IPS-NIHi7 (cell line): ENCODE measurements at regions not wholly inside any gene's neighbourhood (a gene's known extent, or its start where the extent isn't known, plus 50 kb on each side); places are given as distances from the start of the nearest gene placed in this dataset.
"Not testable (repeated sequence)": the region's sequence is repeated elsewhere in the genome, so short reads cannot be mapped to it uniquely, and the experiment has no call there.

ENCODE experiments used
- DNase-seq: peaks from one replicate; pipeline ENCODE4 v3.0.0; 2012; ENCODE audit warnings: mixed read lengths; ENCODE audit errors: extremely low spot score

DNA sequence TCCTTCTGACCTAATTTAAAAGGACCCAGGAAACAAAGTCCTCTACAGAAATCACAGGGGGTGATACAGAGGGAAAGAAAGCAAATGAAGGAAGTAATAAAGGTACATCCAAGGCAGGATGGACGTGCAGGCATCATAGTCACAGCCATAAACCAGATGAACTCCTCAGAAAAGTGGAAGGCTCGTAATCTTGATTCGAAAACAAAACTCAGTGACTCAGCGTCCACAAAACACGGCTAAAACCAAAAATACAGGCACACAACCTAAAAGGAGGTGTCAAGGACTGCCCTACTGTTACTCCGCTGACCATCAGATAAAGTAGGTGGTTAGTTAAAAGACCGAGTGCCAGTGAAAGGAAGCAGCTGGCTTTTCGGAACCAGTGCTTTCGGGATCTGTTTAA is 81.5 kb downstream of the TRIM69 start:
- DNase-seq, result not testable (repeated sequence)

DNA sequence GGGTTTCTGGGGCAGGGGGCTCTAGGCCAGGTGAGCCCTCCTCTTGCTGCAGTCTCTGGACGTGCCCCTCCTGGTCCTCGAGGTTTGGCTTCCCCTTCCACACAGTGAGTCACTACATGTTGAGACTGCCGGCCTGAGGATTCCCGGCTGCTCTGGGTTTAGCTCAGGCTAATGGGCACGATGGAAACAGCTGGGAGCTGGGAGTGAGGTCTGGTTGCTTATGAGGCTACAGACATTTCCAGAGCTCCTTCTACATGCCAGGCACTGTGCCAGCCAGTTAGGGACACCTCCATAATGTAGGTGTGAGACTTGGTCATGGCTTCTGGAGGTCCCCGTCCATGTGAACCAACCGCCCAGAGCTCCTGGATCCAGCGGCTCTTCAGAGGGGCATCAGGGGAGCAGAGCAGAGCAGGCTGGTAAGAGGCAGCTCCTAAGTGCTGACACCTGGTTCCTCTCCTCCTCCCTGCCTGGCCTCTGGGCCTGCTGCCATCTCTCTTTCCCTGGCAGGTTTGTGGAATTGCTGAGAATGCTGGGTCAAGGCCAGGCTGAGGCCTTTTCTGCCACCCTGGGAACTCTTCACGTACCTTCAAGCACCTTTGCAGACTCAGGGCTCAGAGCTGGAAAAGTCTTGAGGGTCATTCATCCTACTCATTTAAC is 83.1 kb downstream of the TRIM69 start:
- not testable (repeated sequence) for DNase-seq

DNA sequence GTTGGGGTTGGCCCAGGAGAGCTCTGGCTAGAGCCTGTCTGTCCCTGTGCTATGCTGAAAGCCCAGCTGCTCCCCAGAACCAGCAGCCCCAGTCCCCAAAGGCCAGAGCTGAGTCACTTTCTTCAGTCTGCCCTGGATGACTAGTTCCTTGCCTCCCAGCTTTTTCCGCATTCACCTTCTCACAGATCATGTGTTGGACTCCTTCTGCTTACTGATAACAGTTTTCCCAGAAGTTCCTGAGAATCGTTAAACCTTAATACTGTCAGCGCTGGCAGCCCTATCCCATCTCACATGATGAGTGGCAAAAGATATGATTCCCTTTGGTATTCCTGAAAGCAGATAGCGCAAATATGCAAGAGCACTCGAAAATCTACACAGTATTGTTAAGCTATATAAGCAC is 84.2 kb downstream of the TRIM69 start:
- DNase-seq, result not testable (repeated sequence)

GRCh38 chr15:44820967-44821366 is 84.6 kb downstream of the TRIM69 start:
- not testable (repeated sequence) for DNase-seq

DNA sequence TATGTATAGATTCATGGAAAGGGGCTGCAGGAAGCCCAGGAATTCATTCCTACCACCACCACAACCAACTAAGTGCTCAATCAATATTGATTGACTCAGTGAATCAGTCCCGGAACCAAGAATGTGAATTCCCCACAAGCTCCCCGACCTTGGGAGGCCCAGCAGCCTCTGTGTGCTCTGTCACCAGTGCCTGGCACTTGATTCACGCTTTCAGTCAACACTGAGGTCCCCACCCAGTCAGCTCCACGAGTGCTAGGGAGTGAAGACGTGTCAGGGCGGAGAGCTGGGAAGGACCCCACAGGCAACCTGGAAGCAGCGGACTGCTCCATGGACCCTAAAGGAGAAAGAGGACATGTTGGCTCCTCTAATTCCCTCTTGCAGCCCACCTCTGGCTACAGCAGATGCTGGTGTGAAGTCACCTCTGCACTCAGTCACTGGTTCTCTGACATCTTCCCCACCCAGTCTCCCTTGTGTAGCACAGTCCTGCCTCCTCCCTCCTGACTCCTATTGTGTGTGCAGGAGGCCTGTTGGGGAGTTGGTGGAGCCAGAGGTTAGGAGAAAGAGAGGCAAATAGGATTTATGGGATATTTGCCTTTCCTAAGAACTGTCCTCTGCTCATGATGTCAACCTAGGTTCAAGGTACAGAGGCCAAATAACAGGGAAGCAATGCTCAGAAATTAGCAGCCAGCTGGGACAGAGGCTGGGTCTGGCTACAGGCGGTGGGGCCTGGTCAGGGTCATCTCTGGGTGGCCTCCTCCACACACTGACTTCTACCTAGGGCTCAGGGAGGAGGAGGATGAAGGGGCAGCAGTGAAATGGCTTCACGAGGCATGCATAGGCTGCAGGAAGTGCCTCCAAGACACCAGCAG is 88.2 kb downstream of the TRIM69 start:
- DNase-seq, result not testable (repeated sequence)

- not testable (repeated sequence) for DNase-seq
Measured at GRCh38 chr15:44826583-44826982, 90.3 kb downstream of the TRIM69 start.

DNA sequence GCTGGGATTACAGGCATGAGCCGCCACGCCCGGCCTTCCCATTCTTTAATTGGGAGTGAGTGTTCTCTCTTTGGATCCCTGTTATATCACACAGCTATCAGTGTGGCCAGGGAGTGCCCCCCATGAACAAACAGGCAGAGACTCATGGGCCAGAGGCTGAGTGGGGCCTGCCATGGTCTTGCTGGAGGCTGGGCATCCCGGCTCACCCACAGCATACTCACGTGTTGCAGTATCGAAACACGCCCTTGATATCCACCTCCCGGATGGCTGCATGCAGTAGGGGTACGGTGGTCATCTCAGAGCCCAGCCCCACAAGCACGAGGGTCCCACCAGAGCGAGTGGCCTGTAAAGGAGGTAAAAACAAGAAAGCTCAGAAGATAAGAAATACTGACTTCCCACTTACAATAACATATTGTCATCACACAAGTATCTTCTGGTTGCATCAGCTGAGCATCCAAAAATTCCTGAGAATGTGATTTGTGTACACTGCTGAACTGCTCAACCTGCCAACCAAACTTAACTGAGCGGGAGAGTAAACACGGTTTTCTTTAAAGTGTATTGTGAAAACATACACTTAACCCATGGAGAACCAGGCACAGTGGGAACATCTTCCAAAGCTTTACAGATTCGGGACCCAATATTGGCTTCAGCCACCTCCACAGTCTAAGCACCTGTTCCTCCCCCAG is 92.0 kb downstream of the TRIM69 start:
- not testable (repeated sequence) for DNase-seq

DNA sequence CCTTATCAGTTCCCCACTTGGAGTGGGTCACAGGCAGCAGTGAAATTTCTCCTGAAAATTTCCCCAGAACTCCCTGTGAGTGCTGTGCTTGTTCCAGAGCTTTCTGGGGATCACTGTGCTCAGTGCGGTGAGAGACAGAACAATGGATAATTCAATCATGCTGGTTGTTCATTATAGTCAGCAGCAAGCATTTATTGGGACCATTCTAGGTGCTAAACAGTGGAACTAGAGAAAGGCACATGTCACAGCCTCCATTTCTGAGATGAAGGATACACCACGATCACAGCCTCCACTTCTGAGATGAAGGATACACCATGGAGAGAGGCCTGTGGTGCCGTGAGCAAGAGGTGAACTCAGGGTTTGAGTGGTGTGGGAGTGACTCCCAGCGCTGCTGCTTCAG is 92.8 kb downstream of the TRIM69 start:
- not testable (repeated sequence) for DNase-seq

- not testable (repeated sequence) for DNase-seq
Measured at GRCh38 chr15:44830692-44831408, 94.5 kb downstream of the TRIM69 start.

GRCh38 chr15:44831409-44831741 is 95.0 kb downstream of the TRIM69 start:
- not testable (repeated sequence) for DNase-seq

DNA sequence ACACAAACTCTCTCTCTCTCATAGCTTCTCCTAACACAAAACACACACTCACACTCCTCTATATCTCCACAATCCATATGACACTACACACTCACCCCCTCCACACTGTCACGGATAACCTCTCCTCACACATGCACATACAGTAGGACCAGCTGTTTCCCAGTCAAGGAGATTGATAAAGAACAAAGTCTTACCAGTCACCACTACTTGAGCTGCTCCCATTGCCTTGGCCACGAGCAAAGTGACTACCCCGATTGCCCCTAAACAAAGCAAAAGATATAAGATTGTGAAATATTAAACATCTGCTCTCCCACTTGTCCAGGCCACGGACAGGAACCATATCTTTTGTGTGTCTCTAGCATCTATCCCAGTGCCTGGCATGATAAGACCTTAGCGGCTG is 95.8 kb downstream of the TRIM69 start:
- not testable (repeated sequence) for DNase-seq

GRCh38 chr15:44833081-44833480 is 96.8 kb downstream of the TRIM69 start:
- not testable (repeated sequence) for DNase-seq

GRCh38 chr15:44833761-44834160 is 97.4 kb downstream of the TRIM69 start:
- DNase-seq, result not testable (repeated sequence)

DNA sequence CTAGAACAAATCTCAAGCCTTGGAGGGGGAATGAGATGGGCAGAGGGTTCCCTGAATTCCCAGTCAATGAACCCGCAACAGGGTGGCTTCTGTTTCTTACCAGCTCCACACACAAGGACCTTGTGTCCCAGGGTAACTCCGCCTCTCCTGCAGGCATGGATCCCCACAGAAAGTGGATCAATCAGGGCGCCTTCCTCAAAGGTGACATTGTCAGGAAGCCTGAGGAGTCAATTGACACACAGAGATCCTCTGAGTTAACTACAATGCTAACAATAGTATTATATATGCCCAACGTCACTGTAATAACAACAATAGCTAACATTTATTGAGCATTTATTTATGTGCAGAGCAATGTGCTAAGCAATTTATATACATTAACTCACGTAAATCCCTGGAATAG is 98.8 kb downstream of the TRIM69 start:
- DNase-seq, result not testable (repeated sequence)

- no peak for DNase-seq
Measured at GRCh38 chr15:44836094-44836493, 99.8 kb downstream of the TRIM69 start.

GRCh38 chr15:44838929-44839328 is 102.6 kb downstream of the TRIM69 start:
- not testable (repeated sequence) for DNase-seq

- not testable (repeated sequence) for DNase-seq
Measured at GRCh38 chr15:44841762-44842161, 105.4 kb downstream of the TRIM69 start.

- not testable (repeated sequence) for DNase-seq
Measured at GRCh38 chr15:44842883-44843282, 106.6 kb downstream of the TRIM69 start.

DNA sequence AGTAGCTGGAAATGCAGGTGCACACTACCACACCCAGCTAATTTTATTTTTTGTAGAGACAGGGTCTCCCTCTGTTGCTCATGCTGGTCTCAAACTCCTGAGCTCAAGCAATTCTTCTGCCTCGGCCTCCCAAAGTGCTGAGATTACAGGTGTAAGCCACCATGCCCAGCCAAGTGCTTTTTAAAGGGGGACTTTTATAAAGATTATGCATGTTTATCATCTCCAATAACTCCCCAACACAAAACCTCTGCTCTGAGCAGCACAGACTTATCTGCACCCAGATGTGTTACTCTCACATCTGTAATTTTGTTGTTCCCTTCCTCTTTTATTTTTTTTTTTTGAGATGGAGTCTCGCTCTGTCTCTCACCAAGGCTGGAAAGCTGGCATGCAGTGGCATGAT is 108.6 kb downstream of the TRIM69 start:
- DNase-seq, result not testable (repeated sequence)

GRCh38 chr15:44846156-44846555 is 109.8 kb downstream of the TRIM69 start:
- not testable (repeated sequence) for DNase-seq

- not testable (repeated sequence) for DNase-seq
Measured at GRCh38 chr15:44847555-44847954, 108.9 kb upstream of the TERB2 start.

DNA sequence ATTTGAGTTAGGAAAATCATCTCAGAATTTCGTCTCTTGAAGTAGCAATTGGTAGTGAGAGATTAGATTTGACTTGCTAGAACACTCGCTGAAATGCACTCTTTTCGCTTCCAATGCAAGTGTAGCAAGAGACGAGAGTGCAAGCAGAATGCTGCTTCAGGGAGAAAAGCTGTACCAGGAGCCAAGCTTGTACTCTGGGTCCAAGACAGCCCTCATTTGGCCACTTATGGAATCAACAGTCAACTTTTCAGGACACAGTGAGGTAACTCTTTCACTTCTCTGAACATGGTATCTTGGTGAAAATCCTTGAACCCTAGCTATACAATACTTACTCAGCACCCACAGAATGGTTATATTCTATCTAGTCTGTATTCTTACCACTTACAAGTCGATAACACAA is 107.6 kb upstream of the TERB2 start:
- not testable (repeated sequence) for DNase-seq
